ENCODE measurements at regions not wholly inside any gene's neighbourhood (a gene's known extent, or its start where the extent isn't known, plus 50 kb on each side); places are given as distances from the start of the nearest gene placed in this dataset.

- POLR2A ChIA-PET, result no interaction called here
- CTCF ChIA-PET, result no interaction called here
Observed at GRCh38 chr9:93900971-93901861, 53.9 kb downstream of the BARX1 start.

GRCh38 chr9:93900436-93900819 is 54.7 kb downstream of the BARX1 start:
- ChIA-PET CTCF (no interaction called here), POLR2A (no interaction called here)

GRCh38 chr9:93899609-93900435 is 55.3 kb downstream of the BARX1 start:
- POLR2A ChIA-PET, result no interaction called here
- CTCF ChIA-PET, result no interaction called here

DNA sequence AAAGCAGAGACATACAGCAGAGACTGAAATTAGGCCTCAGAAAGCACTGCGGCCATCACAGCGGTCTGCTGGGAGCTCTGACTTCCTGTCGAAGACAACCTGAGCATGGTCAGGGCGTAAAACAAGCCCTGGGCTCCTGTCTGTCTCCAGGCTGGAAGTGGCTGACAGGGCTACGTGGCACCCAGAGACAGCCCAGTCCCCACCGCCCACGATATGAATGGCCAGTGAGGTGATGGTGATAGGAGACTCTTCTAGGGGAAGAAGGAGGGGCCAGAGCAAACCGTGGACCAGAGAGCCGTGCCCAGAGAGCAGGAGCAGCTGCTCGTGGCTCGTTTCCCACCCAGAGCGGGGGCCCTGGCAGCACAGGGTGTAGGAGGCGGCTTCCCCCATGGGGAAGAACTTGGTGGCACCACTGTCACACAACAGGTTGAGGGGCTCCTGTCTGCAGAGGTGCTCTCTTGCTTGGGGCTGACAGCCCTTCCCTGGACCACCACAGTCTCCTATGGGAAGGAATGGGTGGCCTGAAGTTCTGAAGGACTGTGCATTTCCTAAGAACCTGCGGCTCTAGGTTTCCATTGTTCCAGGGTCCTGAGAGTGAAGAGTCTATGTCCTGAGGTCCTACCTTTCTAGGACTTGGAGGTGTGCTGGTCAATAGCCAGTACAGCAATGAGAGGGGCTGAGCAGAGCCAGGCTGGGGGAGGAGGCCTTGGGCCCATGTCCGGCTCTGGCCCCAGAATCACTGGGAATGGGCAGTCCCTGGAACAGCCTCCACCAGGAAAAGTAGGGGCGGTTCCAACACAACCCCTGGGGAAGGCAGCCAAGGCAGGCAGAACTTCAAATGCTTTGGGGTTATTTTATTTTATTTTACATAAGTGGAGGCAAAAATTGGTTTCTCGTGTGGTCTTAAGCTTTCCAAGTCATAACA is 56.4 kb downstream of the BARX1 start:
- POLR2A ChIA-PET, result no interaction called here
- CTCF ChIA-PET, result no interaction called here

- CTCF ChIA-PET, result no interaction called here
- POLR2A ChIA-PET, result no interaction called here
Observed at GRCh38 chr9:93898026-93898425, 57.1 kb downstream of the BARX1 start.

DNA sequence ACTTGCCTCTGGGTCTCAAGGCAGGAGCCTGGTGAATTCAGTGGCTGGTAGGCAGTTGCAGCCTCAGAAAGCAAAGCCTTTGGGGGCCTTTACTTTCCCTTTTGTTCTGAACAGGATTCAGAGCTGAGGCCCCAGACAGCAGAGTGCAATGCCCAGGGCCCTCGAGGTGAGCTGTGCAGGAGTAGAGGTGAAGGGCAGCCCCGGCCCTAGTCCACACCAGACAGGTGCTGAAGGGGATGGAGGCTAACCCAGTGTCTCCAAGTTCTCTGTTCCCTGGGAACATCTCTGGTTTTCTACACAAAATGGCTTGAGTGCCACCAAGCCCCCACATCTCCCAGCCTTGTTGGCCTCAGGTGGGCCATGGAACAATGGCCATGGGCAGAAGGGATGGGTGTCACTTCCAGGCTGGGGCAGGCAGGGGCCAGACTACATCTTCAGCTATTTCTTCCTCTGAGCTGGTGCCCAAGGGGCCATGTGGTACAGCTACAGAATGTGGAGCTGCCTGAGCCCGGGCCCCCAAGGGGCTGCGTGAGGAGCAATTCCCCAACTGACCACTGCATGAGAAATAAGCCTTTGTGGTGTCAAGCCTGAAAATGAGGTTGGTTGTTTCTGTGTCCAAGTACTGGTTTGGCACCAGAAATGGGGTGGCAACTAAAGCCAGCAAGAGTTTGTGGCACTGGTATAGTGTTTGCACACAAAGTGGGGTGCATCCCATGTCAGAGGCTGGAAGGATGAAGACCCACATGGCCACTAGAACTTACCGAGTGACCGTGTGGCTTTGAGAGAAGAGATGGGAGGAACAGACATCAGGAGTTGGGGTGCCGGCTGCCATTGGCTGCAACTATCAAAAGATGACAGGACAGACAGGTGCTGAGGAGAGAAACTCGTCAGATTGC is 57.8 kb downstream of the BARX1 start:
- ChIA-PET POLR2A (no interaction called here), CTCF (no interaction called here)

DNA sequence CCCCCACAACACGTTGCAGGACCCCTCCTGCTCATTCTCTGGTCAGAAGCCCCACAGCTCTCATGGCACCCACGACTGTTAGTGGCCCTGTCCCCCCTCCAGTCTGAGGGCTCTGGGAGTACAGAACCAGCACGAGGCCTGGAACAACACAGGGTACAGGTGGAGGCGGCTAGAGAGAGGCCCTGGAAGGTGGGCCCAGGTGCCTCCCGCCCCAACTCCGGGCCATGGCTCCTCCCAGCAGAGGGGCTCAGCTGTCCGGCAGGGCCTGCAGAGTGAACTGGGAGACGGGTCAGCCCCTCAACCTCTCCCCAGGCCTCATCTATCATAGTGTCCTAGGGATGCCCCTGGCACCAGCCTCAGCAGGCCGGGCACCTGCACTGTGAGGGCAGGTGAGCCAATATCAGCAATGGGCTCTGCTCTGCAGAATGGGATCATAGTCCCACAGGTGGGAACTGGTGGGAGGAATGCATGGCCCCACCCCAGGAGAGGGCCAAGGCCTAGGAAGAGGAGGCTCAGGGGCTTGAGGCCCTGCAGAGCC is 58.6 kb downstream of the BARX1 start:
- POLR2A ChIA-PET, result no interaction called here
- CTCF ChIA-PET, result no interaction called here

- POLR2A ChIA-PET, result no interaction called here
- CTCF ChIA-PET, result no interaction called here
Observed at GRCh38 chr9:93896093-93896492, 59.1 kb downstream of the BARX1 start.

- ChIA-PET CTCF (no interaction called here), POLR2A (no interaction called here)
Observed at GRCh38 chr9:93895535-93895934, 59.6 kb downstream of the BARX1 start.

- CTCF ChIA-PET, result no interaction called here
- POLR2A ChIA-PET, result no interaction called here
Observed at GRCh38 chr9:93894691-93895079, 60.5 kb downstream of the BARX1 start.

GRCh38 chr9:93893899-93894690 is 61.1 kb downstream of the BARX1 start:
- CTCF ChIA-PET, result no interaction called here
- POLR2A ChIA-PET, result no interaction called here

DNA sequence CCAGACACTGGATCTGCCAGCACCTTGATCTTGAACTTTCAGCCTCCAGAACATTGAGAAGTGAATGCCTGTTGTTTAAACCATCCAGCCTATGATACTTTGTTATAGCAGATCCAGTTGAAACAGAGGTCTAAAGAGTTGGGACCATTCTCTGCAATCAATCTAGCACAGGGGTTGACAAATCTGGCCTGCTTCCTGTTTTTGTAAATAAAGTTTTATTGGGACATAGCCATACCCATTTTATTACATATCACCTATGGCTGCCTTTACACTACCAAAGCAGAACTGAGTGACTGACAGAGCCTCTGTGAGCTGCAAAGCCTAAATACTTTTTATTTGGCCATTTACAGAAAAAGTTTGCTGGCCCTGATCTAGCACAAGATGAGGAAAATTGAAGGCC is 62.0 kb downstream of the BARX1 start:
- ChIA-PET POLR2A (no interaction called here), CTCF (no interaction called here)

GRCh38 chr9:93892748-93893147 is 62.4 kb downstream of the BARX1 start:
- POLR2A ChIA-PET, result no interaction called here
- CTCF ChIA-PET, result no interaction called here

GRCh38 chr9:93891549-93892310 is 63.4 kb downstream of the BARX1 start:
- POLR2A ChIA-PET, result no interaction called here

DNA sequence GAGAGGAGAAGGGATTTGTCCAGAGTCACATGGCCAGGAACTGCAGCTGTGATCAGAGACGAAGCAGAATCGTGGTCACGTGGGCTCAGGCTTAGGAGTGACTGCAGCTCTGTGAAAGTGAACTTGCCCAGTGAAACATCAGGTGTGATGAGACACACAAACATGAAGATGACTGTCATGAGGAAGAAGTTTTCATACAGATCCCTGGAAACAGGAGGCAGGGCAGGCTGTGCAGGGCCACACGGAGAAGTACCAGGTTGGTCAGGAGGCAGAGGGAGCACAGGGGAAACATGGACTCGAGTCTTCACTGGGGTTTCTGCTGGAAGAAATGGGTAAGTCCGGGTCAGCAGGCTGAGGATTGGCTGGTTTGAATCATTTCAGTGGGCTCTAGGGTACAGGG is 64.1 kb downstream of the BARX1 start:
- POLR2A ChIA-PET, result no interaction called here
- CTCF ChIA-PET, result no interaction called here

More at GRCh38 chr9:93891549-93892310, 63.4 kb downstream of the BARX1 start:
- CTCF ChIA-PET, result no interaction called here

GRCh38 chr9:93890436-93890935 is 64.7 kb downstream of the BARX1 start:
- POLR2A ChIA-PET, result no interaction called here
- CTCF ChIA-PET, result no interaction called here

DNA sequence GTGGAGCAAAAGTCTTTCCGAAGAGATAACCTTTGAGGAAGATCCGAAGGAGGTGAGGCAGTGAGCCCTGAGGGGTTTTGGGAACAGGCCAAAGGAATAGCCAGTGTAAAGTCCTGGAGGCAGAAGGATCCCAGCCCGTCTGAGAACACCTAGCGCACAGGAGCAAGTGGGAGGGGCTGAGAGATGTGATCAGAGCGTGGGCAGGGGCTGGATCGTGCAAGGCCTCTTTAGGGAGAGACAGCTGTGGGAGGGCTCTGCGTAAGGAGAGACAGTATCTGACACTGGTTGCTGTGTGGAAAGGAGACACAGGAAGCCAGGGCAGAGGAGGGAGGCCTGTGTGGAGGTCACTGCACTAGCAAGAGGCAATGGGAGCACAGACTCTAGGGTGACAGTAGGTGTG is 68.2 kb downstream of the BARX1 start:
- ChIA-PET CTCF (no interaction called here), POLR2A (no interaction called here)

GRCh38 chr9:93884808-93885207 is 70.3 kb downstream of the BARX1 start:
- ChIA-PET POLR2A (no interaction called here), CTCF (no interaction called here)
